HG03064 (cell line): ENCODE measurements at regions not wholly inside any gene's neighbourhood (a gene's known extent, or its start where the extent isn't known, plus 50 kb on each side); places are given as distances from the start of the nearest gene placed in this dataset.

Source experiments
- ATAC-seq: cut with Tn5 transposase; IDR thresholded peaks from one replicate; pipeline ENCODE4 v1.9.1; 2021; ENCODE audit warnings: low read depth; ENCODE audit not compliant: unreplicated experiment

DNA sequence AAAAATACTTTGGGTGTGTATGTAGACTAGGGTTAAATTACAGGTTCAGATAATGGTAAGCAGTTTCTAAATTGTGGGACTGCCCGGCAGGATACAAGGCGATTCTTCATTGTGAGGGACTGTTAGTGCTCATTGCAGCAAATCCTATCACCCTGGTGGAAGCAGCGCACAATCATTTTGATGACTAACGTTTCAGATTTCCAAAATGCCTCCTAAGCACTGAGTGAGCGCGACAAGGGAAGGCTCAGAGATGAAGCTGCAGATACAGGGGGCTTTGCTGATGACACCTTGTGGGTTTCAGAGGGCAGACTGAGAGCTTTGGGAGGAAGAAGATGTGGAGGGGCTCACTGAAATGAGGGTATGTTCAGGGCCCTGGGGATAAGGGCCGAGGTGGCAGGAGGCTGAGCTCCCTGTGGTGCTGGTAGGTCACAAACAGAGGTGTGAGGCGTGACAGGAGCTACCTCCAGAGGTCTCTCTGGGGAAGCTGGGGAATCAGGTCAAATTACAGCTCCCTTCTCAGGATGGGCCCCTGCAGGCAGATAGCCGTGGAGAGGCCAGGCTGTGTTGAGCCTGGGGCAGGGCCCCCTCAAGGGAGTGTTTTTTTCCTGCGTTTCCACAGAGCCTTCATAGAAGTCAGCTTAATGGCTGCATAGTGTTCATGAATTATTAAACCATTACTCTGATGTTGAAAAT is 84.5 kb upstream of the FYN start:
- no peak for ATAC-seq

DNA sequence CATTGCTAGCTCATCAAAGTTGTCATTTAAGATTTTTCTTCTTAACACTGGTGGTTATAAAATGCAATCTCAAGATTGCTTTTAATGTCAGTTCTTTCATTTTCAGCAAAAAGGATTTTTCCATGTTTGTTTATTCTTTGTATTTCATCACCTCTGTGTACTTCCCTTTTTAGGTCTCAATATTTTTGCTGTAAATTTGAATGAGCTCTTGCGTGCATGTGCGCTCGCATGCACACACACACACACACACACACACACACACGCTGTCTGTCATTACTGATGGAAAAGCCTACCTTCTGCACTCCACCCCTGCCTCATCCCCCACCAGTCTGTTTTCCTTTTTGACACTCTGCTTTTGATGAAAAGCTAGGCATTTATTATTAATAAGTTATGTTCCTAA is 85.3 kb upstream of the FYN start:
- no peak for ATAC-seq

DNA sequence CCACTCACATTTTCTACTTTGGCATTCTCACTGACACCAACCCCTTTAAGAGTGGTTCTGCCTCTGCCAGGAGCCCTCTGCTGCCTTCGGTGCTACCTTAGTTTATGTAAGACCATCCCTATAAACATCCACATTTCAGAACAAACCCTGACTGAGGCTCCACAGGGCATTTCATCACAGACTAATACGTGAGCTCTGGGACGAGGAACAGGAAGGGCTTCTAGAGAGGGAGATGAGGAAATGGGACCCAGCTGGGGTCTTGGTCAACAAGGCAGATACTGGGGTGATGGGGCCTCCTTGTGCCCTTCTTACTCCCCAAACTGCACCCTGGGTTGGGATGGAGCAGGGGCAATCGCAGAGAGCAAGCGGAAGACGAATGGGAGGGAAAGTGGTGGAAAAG is 86.5 kb upstream of the FYN start:
- ATAC-seq = no peak

DNA sequence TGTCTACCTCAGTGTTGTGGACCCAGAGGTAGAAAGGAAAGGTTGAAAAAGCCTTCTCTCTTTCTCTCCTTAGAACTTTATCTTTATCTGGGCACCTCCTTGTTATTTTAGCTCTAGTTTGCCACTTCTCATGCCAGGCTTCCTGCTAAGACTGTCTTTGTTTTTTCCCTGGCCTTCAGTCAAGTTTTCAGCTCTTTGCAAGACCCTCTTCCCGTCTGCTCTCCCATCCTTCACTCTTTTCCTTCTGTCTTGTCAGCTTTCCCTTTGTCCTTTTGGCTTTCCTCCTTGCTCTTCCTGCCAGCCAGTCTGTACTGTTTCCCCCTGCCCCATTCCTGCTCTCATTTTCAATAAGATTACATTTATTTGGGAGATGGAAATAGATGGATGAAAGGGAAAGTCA is 86.8 kb upstream of the CCN6 start:
- ATAC-seq = no peak

DNA sequence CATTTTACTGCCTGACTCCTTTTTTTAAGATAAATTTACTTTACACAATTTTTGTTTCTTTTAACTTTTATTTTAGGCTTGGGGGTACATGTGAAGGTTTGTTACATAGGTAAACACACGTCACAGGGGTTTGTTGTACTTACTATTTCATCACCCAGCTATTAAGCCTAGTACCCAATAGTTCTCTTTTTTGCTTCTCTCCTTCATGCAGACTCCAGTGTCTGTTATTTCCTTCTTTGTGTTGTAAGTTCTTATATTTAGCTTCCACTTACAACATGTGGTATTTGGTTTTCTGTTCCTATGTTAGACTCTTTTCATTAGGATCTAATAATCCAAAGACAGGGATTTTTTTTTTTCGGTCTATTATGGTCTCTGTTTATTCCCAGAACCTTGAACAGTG is 83.5 kb upstream of the CCN6 start:
- no peak for ATAC-seq

DNA sequence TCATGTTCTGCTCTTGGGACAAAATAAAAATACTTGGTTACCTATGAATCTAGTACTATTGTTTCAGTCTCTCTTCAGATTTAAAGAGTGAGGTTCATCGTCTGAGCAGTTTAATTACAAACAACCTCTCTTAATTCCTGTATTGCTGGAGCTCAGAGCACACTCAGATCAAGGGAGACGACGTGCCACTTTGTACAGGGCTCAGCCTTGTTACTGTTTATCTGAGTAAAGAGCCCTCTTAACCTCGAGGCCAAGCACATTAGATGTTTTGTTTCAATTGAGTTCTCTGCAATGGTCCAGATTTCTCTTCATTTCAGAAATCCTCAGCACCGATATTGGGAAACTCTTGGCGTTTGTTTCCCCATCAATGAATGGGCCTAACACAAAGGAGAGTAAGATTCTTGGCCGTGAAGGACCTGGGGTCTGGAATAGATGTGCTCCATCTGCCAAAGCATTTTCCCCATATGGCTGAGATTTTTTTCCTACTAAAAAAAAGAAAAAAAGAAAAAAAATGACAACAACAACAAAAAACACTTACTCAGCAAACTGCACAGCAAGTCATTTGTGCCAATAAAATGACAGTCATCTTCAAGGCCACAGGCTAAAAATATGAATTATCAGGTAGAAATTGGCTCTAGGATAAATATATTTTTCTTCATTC is 82.6 kb upstream of the CCN6 start:
- no peak for ATAC-seq

DNA sequence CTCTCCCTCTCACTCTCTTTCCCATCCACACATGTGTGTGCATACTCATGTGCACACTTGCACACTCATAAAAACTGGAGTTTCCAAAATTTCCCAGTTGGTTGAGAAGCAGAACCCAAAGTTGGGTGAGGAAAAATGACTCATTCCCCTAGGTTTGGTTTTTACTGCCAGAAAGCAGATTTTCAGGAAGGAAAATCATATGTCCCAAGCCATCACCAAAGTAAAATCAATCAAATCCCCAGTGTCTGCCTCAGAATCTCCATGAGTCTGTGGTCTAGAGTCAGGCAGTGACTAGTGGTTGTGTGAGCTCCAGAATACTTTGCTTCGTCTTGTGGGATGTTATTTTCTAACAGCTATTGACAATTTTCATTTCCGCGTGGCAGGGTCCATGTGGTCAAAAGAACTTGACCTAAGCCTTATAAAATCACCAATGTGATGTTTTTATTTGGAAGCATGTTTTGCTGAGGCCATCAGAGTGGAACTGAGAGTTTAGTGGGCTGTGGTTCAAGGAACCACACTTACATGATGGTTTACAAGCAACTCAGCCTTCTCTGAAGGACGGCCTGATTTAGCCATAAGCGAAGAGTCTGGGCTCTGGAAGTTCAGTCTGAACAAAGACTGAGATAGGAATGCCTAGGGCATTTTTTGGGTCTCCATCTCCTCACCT is 81.9 kb upstream of the CCN6 start:
- no peak for ATAC-seq

DNA sequence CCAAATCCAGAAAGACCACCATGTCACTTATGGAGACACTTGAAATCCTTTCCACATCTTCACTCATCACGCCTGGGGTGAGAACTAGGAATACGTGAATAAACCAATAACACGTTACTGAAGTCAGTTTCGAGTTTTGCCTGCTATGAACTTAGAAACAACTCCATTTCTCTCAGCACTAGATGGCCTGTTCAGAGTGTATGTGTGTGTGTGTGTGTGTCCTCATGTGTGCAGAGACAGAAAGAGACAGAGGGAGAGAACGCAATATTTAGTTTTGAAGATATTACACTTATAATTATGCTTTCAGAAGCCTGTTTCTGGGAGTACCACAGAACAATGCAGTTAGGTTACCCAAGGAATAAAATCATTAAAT is 81.2 kb upstream of the CCN6 start:
- ATAC-seq = no peak

DNA sequence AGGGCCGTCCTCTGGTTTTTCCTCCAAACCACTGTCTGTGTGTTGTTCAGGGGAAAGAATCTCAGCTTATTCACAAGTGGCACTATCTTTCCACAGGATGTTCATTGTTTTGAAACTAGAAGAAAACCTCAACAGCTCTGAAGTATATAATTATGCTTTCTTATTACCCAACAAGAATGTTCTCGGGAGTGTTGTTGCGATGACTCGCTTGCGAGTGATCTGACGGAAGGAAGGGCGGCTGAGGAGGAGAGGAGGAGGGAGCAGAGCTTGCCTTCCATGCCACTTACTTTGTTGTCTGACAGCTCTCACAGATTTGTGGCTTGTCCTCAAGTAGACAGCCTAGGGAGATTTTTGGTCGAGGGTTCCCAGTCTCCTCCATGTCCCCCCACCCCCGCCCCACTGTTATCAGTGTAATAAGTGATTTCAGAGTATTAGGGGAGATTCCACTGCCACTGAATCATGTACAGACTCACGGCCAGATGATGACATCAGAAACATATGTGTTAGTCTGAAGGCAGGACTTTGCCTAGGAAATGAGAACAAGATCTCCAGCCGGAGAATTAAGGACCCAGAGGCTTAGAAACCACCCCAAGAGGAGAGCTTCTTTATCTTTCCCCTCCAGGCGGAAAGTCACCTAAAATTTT is 80.7 kb upstream of the CCN6 start:
- ATAC-seq = no peak

DNA sequence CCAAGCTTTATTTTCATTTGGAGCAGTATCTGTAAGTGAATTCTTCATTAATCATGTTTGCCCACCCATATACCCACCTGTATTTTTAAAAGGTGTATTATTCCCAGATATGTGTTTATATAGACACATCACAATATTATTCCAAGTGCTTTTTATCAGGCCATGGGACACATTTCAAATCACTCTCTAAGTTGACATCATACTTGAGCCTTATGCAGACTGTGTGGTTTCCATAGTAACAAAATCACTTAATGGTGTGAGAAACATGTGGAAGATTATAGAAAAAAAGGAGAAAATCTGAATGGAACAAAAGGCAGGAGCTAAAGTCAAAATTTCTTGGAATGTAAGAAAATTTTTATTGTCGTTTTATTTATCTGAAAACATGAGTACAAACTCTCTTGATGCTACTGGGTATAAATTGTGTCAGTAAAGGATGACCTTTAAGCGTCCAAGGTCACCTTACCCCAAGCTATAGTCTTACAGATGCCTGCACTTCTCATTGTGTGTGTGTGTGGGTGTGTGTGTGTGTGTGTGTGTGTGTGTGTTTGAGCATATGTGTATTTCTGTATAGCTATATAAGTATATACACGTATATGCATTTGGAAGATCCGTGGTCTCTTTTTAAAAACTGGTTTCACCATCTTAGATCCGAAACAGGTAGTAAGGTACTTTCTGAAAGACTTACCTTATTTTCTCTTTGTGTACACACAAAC is 79.8 kb upstream of the CCN6 start:
- no peak for ATAC-seq

DNA sequence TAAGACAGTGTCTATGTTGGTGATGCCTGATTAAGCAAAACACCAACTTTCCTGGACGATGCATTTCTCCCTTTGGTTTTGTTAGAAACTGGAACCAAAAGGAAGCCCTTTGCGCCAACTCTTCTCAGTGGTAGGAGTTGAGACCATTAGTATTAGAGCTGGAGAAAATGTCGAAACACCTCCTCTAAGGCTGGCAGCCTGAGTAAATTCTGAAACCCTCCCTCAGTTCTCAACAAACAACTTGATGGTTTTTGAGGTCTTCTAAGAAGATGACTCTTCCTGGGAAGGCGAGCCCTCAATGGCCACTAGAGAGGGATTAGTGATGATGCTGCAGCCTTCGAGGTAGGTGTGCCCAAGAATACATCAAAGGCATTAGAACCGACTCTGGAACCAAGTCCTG is 78.4 kb upstream of the CCN6 start:
- ATAC-seq = no peak

DNA sequence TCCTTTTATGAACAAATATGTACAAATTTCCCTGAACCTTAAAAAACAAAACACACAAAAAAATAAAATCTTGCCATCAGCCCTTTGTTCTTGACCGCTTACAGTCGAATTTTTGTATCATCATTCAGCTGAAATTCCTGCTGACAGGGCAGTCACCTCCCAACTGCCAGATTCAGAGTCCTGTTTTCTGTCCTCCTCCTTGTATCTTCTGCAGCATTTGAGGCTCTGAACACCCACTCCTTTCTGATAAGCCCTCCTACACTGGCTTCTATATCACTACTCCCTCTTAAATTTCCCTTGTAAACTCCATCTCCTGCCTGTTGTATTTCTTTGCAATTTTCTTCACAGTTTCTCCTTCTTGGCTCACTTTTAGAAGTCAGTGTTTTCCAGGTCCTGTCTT is 77.8 kb upstream of the CCN6 start:
- no peak for ATAC-seq

DNA sequence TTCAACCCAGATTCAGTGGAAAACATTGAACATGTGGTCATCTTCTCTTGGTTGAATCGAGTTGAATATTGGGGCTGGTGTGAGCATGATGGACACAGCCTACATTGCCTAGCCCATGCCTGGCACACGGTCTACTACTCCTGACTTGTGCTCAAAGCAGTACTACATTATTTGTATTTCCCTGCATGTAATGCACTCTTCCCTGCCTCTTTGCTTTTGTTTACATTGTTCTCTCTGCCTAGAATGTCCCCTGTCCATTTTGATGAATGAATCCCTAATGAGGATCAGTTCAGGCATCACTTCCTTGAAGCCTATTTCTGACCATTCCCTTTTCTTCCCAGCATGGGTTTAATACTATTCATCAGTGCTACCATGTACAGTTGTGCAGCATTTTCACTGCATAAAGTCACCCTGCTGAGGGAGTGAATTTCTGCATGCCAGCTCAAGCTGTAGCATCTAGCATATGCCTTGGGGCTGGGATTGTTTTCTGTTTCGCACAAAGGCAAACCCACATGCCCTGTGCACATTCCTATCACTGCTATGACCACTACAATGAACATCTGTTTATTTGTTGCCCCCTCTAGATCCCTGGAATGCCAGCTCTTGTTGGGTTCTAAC is 75.3 kb upstream of the CCN6 start:
- no peak for ATAC-seq

DNA sequence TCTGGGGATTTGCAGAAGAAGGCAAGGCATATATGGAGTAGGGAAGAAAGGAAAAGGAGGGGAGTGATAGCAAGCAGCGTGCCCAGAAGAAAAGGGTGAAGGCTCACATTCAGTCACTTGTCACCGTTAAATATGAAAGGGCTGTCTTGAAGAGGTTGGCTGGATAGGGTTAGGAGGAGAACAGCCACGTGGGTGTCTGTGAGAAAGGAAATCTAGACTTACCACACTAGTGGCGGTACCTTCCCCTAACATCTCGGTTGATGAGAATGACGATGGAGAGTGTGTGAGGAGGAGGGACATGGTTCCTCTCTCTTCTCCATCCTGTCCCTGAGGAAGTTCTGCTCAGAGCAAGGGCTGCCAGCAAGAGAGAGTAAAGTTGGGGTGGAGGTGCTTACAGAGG is 74.3 kb upstream of the CCN6 start:
- ATAC-seq = no peak

DNA sequence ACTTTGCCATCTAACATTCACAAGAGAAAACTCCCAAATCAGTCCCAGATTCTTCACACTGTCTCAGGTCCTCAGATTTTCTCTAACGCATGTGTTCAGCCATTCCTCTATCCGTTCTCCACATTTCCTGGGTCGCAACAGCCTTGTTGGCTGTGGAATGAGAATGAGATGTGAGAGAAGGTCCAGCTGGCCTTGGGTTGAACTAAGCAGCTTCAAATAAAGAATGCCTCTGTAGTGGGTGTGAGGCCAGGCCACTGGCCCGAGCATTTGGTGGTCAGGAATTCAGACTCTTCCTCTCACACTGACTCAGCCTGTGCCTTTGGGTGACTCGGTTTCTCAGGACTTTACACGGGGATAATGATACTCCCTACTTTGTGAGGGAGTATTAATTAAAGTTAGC is 73.8 kb upstream of the CCN6 start:
- ATAC-seq = no peak

DNA sequence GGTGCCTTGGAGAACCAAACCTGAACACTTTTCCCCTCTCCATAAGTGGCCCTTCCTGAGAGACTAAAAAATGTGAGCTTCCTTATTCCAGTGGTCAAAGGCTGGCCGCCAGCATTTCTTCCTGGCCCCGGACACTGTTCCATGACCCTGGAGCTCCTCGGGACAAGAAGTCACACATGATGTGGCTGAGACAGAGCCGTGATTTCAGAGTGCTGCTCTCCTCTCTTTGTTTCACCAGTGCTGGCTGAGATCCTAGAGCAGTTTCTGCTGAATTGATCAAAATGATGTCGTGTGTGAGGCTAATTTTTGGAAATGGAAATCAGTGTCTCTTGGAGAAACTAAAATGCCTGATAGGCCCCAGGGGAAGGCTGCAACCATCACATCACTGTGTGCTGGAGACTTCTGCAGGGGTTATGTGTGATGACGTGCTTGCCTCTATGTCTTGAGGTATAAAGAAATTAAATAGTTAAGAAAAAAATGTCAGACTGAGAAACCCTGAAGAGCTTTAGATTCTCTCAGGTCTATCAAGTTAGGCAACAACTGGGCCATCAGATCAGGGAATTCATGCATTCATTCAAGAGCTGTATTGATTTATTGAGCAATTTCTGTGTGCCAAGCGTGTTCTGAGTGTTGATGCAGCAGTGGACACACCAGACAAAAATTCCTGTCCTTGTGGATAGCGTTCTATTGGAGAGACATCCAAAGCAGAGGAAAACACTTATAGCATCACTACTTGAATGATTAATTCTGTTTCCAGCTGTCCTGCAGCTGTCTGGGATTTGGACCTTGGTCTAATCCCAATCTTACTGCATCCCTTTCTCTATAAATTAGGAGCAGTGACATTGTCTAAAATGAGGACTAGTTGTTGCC is 72.7 kb upstream of the CCN6 start:
- ATAC-seq = no peak

DNA sequence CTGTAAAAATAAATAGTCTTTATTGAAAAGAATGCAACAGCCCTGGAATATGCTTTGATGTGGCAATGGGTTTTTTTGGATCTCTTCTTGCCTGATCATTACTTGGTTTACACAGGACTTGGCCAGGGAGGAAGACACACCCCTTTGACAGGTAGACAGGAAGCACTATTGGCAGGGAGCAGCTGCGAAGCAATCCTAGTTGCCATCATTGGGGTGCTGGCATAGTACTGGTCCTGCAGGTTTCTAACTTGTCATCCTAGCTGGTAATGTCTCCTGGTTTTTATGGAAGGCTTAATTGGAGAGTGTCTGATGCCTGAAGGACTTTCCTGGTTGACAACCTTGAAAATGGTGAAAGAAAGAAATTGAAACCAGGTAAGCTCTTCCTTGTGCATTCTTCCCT is 71.2 kb upstream of the CCN6 start:
- ATAC-seq = no peak

DNA sequence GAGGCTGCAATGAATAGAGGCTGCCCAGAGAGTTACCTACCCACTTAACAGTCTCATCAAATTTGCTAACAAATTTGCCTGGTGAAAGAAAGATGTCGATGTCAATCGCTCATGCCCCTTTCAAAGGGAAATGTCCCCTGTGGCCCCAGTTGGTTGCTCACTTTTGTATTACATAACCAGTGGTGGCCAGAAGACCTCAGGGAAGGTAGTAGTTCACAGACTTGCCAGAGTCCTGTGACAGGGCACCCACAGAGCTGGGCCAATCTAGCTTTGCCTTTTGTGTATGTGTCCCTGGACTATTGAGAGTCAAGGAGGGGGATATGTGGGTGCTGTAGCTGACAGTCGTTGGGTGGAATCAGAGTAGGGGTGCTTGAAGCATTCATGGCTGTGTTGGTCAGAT is 70.7 kb upstream of the CCN6 start:
- ATAC-seq = no peak

DNA sequence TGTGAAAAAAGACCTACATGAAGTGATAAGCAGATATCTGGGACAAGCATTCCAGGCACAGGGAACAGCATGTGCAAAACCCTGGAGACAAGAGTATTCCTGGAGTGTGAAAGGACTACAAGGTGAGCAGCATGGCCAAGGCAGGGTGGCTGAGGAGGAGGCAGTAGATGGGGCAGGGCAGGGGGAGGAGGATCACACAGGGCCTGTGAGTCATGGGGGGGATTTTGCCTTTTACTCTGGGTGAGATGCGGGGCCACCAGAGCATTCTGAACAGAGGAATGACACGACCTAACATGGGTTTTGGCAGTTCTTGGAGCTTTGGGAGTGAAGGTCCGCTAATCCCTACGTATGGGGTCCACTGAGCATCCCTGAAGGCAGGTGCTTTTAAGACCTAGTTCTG is 69.8 kb upstream of the CCN6 start:
- ATAC-seq = no peak
